CD4-positive, alpha-beta T cell treated with Interleukin-21 for 1 hour (primary cell): ENCODE measurements at regions not wholly inside any gene's neighbourhood (a gene's known extent, or its start where the extent isn't known, plus 50 kb on each side); places are given as distances from the start of the nearest gene placed in this dataset.
"Not testable (repeated sequence)": the region's sequence is repeated elsewhere in the genome, so short reads cannot be mapped to it uniquely, and the experiment has no call there.

Source experiments
- DNase-seq: peaks from one replicate; pipeline ENCODE4 v3.0.0-alpha.2; 2020

- DNase-seq, result not testable (repeated sequence)
These were observed 71.9 kb upstream of the PRR23C start for GRCh38 chr3:139116631-139117030.

- no peak for DNase-seq
These were observed 72.5 kb upstream of the PRR23C start for GRCh38 chr3:139117136-139117675.

GRCh38 chr3:139117883-139118760 lies 73.4 kb upstream of the PRR23C start:
- no peak for DNase-seq

GRCh38 chr3:139118835-139119234 lies 74.1 kb upstream of the PRR23C start:
- DNase-seq, result no peak

GRCh38 chr3:139119331-139120025 lies 74.8 kb upstream of the PRR23C start:
- DNase-seq, result no peak

- no peak for DNase-seq
These were observed 75.7 kb upstream of the PRR23C start for GRCh38 chr3:139120086-139121056.

GRCh38 chr3:139121513-139122220 lies 77.0 kb upstream of the PRR23C start:
- no peak for DNase-seq

GRCh38 chr3:139122221-139122581 lies 77.5 kb upstream of the PRR23C start:
- no peak for DNase-seq

GRCh38 chr3:139122612-139123011 lies 77.9 kb upstream of the PRR23C start:
- DNase-seq, result no peak

- no peak for DNase-seq
These were observed 78.8 kb upstream of the PRR23C start for GRCh38 chr3:139123377-139124095.

GRCh38 chr3:139124197-139124596 lies 79.5 kb upstream of the PRR23C start:
- DNase-seq, result no peak

- DNase-seq, result no peak
These were observed 82.4 kb upstream of the PRR23C start for GRCh38 chr3:139127101-139127500.

GRCh38 chr3:139127629-139128028 lies 82.9 kb upstream of the PRR23C start:
- not testable (repeated sequence) for DNase-seq

GRCh38 chr3:139128803-139129202 lies 84.1 kb upstream of the PRR23C start:
- no peak for DNase-seq

GRCh38 chr3:139129892-139130291 lies 85.2 kb upstream of the PRR23C start:
- DNase-seq, result no peak

GRCh38 chr3:139130390-139131140 lies 85.9 kb upstream of the PRR23C start:
- no peak for DNase-seq

- no peak for DNase-seq
These were observed 87.3 kb upstream of the PRR23C start for GRCh38 chr3:139131951-139132350.

- no peak for DNase-seq
These were observed 88.3 kb upstream of the PRR23C start for GRCh38 chr3:139132976-139133375.

GRCh38 chr3:139134678-139135372 lies 90.1 kb upstream of the PRR23C start:
- DNase-seq, result no peak

- no peak for DNase-seq
These were observed 91.0 kb upstream of the PRR23C start for GRCh38 chr3:139135657-139136056.
